K562 (cell line): ENCODE measurements at regions not wholly inside any gene's neighbourhood (a gene's known extent, or its start where the extent isn't known, plus 50 kb on each side); places are given as distances from the start of the nearest gene placed in this dataset.

Experiments
- C11orf30 ChIP-seq: fragments of 450-650 bp; IDR thresholded peaks from 2 replicates; pipeline ENCODE4 v1.6.1; 2016; ENCODE audit warnings: low read depth, mild to moderate bottlenecking
- CHD1 ChIP-seq: fragments of 200-600 bp; sonication (generic); IDR thresholded peaks from one replicate; pipeline ENCODE4 v1.6.1; 2012; ENCODE audit warnings: mild to moderate bottlenecking, moderate library complexity, low read length, inconsistent platforms
- CTBP1 ChIP-seq: fragments of 450-650 bp; IDR thresholded peaks from 2 replicates; pipeline ENCODE4 v1.6.1; 2016; ENCODE audit warnings: borderline replicate concordance
- EP300 ChIP-seq: IDR thresholded peaks from 2 replicates; pipeline ENCODE4 v1.6.1; 2012; ENCODE audit warnings: low read length, improper control_type of control experiment
- MAFF ChIP-seq: IDR thresholded peaks from 2 replicates; pipeline ENCODE4 v1.6.1; 2012; ENCODE audit warnings: low read length, improper control_type of control experiment
- POLR2A ChIP-seq: fragments of 450-650 bp; conservative IDR thresholded peaks from 2 replicates; pipeline ENCODE4 v1.6.1; 2016
- SMAD1 ChIP-seq: fragments of 150-350 bp; IDR thresholded peaks from 2 replicates; pipeline ENCODE4 v1.6.1; 2014; ENCODE audit warnings: low read length, low read depth; ENCODE audit not compliant: partially characterized antibody
- TCF7L2 ChIP-seq: fragments of 150-350 bp; IDR thresholded peaks from 2 replicates; pipeline ENCODE4 v1.6.1; 2016; ENCODE audit warnings: low read depth, mild to moderate bottlenecking, low read length, moderate library complexity
- TF ChIP-seq, protein P1 (sequence below), 3 experiments: IDR thresholded peaks in 2 of 3; conservative IDR thresholded peaks in 1 of 3; 2 replicates each; pipeline ENCODE4 v1.5.1; 2011 to 2012; ENCODE audit warnings: low read length in 3 of 3, mild to moderate bottlenecking in 3 of 3, control low read depth in 2 of 3, improper control_type of control experiment in 1 of 3, inconsistent platforms in 1 of 3, low read depth in 1 of 3, mixed read lengths in 1 of 3, moderate library complexity in 1 of 3; ENCODE audit not compliant: insufficient read depth in 2 of 3
- TF ChIP-seq, protein P2 (sequence below), 2 experiments: IDR thresholded peaks in 1 of 2; conservative IDR thresholded peaks in 1 of 2; 2 replicates each; pipeline ENCODE4 v1.6.1; 2016; ENCODE audit warnings: low read depth in 2 of 2, mild to moderate bottlenecking in 1 of 2, missing compliant biosample characterization in 1 of 2, missing genetic modification characterization in 1 of 2, moderate library complexity in 1 of 2
- TF ChIP-seq, protein P3 (sequence below): sonication (generic); formaldehyde crosslinking; IDR thresholded peaks from 2 replicates; pipeline ENCODE4 v1.5.0; 2020; ENCODE audit warnings: missing genetic modification reagents

GRCh38 chr13:111577208-111577828 is 256.9 kb downstream of the TEX29 start:
- no peak for TF ChIP-seq CHD1
- TF ChIP-seq MAFF, result no peak
- TF ChIP-seq, protein P1, sequence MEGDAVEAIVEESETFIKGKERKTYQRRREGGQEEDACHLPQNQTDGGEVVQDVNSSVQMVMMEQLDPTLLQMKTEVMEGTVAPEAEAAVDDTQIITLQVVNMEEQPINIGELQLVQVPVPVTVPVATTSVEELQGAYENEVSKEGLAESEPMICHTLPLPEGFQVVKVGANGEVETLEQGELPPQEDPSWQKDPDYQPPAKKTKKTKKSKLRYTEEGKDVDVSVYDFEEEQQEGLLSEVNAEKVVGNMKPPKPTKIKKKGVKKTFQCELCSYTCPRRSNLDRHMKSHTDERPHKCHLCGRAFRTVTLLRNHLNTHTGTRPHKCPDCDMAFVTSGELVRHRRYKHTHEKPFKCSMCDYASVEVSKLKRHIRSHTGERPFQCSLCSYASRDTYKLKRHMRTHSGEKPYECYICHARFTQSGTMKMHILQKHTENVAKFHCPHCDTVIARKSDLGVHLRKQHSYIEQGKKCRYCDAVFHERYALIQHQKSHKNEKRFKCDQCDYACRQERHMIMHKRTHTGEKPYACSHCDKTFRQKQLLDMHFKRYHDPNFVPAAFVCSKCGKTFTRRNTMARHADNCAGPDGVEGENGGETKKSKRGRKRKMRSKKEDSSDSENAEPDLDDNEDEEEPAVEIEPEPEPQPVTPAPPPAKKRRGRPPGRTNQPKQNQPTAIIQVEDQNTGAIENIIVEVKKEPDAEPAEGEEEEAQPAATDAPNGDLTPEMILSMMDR (IDR thresholded peaks at IDR 0.05 in 2 of 3, conservative IDR thresholded peaks at IDR 0.05 in 1 of 3; ENCODE audit: insufficient read depth in 2 of 3, low read depth in 1 of 3, low read length in 3 of 3), result no peak
- TF ChIP-seq TCF7L2, result no peak
- TF ChIP-seq CTBP1, result no peak
- TF ChIP-seq, protein P2, sequence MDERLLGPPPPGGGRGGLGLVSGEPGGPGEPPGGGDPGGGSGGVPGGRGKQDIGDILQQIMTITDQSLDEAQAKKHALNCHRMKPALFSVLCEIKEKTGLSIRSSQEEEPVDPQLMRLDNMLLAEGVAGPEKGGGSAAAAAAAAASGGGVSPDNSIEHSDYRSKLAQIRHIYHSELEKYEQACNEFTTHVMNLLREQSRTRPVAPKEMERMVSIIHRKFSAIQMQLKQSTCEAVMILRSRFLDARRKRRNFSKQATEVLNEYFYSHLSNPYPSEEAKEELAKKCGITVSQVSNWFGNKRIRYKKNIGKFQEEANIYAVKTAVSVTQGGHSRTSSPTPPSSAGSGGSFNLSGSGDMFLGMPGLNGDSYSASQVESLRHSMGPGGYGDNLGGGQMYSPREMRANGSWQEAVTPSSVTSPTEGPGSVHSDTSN (CRISPR knock-in tag; IDR thresholded peaks at IDR 0.05; ENCODE audit: low read depth), result no peak
- TF ChIP-seq, protein P2 (tag; conservative IDR thresholded peaks at IDR 0.05; ENCODE audit: low read depth), result no peak
- TF ChIP-seq C11orf30, result no peak
- no peak for TF ChIP-seq POLR2A
- TF ChIP-seq SMAD1, result no peak
- no peak for TF ChIP-seq EP300
- TF ChIP-seq, protein P3, sequence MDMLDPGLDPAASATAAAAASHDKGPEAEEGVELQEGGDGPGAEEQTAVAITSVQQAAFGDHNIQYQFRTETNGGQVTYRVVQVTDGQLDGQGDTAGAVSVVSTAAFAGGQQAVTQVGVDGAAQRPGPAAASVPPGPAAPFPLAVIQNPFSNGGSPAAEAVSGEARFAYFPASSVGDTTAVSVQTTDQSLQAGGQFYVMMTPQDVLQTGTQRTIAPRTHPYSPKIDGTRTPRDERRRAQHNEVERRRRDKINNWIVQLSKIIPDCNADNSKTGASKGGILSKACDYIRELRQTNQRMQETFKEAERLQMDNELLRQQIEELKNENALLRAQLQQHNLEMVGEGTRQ, result no peak
